Natural killer cell treated with Interleukin-12 subunit alpha and Interleukin-12 subunit beta and Interleukin-15 and Interleukin-18, amount 100 ng/mL, for 72 hours (primary cell): ENCODE measurements at regions not wholly inside any gene's neighbourhood (a gene's known extent, or its start where the extent isn't known, plus 50 kb on each side); places are given as distances from the start of the nearest gene placed in this dataset.
A peak's percentile ranks its signal among the peaks of the same experiment; 100 is the strongest.
"Not testable (repeated sequence)": the region's sequence is repeated elsewhere in the genome, so short reads cannot be mapped to it uniquely, and the experiment has no call there.

Experiments used
- ATAC-seq, 2 donors: fragments of 150-1000 bp; cut with Tn5 transposase in 1 of 2; sonication (Bioruptor Pico), chemical (Tn5 transposase) in 1 of 2; 2 replicates each; pipeline ENCODE4 v1.10.0; 2021
- DNase-seq: peaks from one replicate; pipeline ENCODE4 v3.0.0; 2022; ENCODE audit warnings: low spot score
- H3K27ac Mint-ChIP-seq, 2 donors: 1 replicate in 1 of 2; 2 replicates in 1 of 2; pipeline ENCODE4 v1.8.0; 2022; ENCODE audit warnings: mixed read lengths in 2 of 2, mild to moderate bottlenecking in 1 of 2, moderate library complexity in 1 of 2
- H3K27me3 Mint-ChIP-seq, 2 donors: 1 replicate in 1 of 2; 2 replicates in 1 of 2; pipeline ENCODE4 v1.8.0; 2022; ENCODE audit warnings: mixed read lengths in 2 of 2
- H3K36me3 Mint-ChIP-seq: one replicate; pipeline ENCODE4 v1.8.0; 2022; ENCODE audit warnings: mixed read lengths
- H3K4me1 Mint-ChIP-seq, 2 donors: 1 replicate in 1 of 2; 2 replicates in 1 of 2; pipeline ENCODE4 v1.8.0; 2022; ENCODE audit warnings: low read depth in 2 of 2, mixed read lengths in 2 of 2, mild to moderate bottlenecking in 1 of 2
- H3K4me3 Mint-ChIP-seq: one replicate; pipeline ENCODE4 v1.8.0; 2022; ENCODE audit warnings: mixed read lengths
- H3K9me3 Mint-ChIP-seq: 2 replicates; pipeline ENCODE4 v1.8.0; 2022; ENCODE audit warnings: mixed read lengths

DNA sequence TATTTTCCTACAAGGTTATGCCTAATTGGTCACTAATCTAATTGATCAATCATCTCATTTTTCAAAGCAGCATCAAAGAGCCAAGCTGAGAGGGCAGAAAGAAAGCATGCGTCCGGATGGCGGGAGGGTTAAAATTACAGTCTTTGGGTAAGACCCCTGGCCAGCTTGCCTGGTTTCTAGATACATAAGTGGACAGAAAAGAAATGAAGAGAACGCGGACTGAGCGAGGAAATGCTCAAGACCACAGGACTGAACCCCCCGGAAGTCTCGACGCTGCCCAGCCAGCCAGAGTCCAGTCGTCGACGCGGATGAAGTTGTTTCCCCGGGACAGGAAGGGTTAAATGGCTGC is 297.2 kb downstream of the OMA1 start:
- Mint-ChIP-seq H3K4me1 (no peaks in the 10 kb centered on the region), H3K27me3 (peaks cover 29 to 52% of the 10 kb centered on the region in 2 donors), H3K27ac (no peak overlapping the region), H3K9me3 (no peaks in the 10 kb centered on the region), H3K4me3 (no peak overlapping the region), H3K36me3 (no peaks in the 10 kb centered on the region)
- ATAC-seq = no peak
- no peak for DNase-seq

GRCh38 chr1:58248791-58249190 is 297.7 kb downstream of the OMA1 start:
- Mint-ChIP-seq H3K4me3 (no peak overlapping the region), H3K27me3 (peaks cover 29 to 52% of the 10 kb centered on the region in 2 donors), H3K27ac (no peak overlapping the region), H3K36me3 (no peaks in the 10 kb centered on the region), H3K4me1 (no peaks in the 10 kb centered on the region), H3K9me3 (no peaks in the 10 kb centered on the region)
- no peak for ATAC-seq
- no peak for DNase-seq

- H3K9me3 Mint-ChIP-seq = no peaks in the 10 kb centered on the region
- H3K36me3 Mint-ChIP-seq = no peaks in the 10 kb centered on the region
- DNase-seq (no peak), ATAC-seq (no peak)
- no peak overlapping the region for H3K27ac Mint-ChIP-seq
- no peak overlapping the region for H3K4me3 Mint-ChIP-seq
- H3K27me3 Mint-ChIP-seq = peaks cover 29 to 58% of the 10 kb centered on the region in 2 donors
- H3K4me1 Mint-ChIP-seq = no peaks in the 10 kb centered on the region
Observed at GRCh38 chr1:58248072-58248471, 298.5 kb downstream of the OMA1 start.

GRCh38 chr1:58246549-58246948 is 300.0 kb downstream of the OMA1 start:
- Mint-ChIP-seq H3K4me1 (no peaks in the 10 kb centered on the region), H3K36me3 (no peaks in the 10 kb centered on the region), H3K27me3 (peaks cover 30 to 62% of the 10 kb centered on the region in 2 donors), H3K9me3 (no peaks in the 10 kb centered on the region), H3K4me3 (no peak overlapping the region), H3K27ac (no peak overlapping the region)
- ATAC-seq = peak in 1 of 2 donors; percentile 12
- no peak for DNase-seq

- ATAC-seq (no peak), DNase-seq (no peak)
- no peak overlapping the region for H3K27ac Mint-ChIP-seq
- no peaks in the 10 kb centered on the region for H3K4me1 Mint-ChIP-seq
- H3K4me3 Mint-ChIP-seq = no peak overlapping the region
- no peaks in the 10 kb centered on the region for H3K9me3 Mint-ChIP-seq
- peaks cover 24 to 51% of the 10 kb centered on the region in 2 donors for H3K27me3 Mint-ChIP-seq
- no peaks in the 10 kb centered on the region for H3K36me3 Mint-ChIP-seq
Observed at GRCh38 chr1:58244872-58245271, 301.7 kb downstream of the OMA1 start.

GRCh38 chr1:58238846-58239245 is 307.7 kb downstream of the OMA1 start:
- no peaks in the 10 kb centered on the region for H3K36me3 Mint-ChIP-seq
- H3K27me3 Mint-ChIP-seq = peaks cover 7 to 22% of the 10 kb centered on the region in 2 donors
- no peak overlapping the region for H3K27ac Mint-ChIP-seq
- no peaks in the 10 kb centered on the region for H3K4me1 Mint-ChIP-seq
- H3K4me3 Mint-ChIP-seq = no peak overlapping the region
- ATAC-seq (no peak), DNase-seq (no peak)
- no peaks in the 10 kb centered on the region for H3K9me3 Mint-ChIP-seq

- DNase-seq (no peak), ATAC-seq (no peak)
- no peak overlapping the region for H3K27ac Mint-ChIP-seq
- no peaks in the 10 kb centered on the region for H3K9me3 Mint-ChIP-seq
- H3K4me3 Mint-ChIP-seq = no peak overlapping the region
- peaks cover 4 to 8% of the 10 kb centered on the region in 2 donors for H3K27me3 Mint-ChIP-seq
- no peaks in the 10 kb centered on the region for H3K36me3 Mint-ChIP-seq
- H3K4me1 Mint-ChIP-seq = no peaks in the 10 kb centered on the region
Observed at GRCh38 chr1:58233729-58234128, 312.8 kb downstream of the OMA1 start.

GRCh38 chr1:58231204-58231603 is 315.3 kb downstream of the OMA1 start:
- no peak for ATAC-seq

DNA sequence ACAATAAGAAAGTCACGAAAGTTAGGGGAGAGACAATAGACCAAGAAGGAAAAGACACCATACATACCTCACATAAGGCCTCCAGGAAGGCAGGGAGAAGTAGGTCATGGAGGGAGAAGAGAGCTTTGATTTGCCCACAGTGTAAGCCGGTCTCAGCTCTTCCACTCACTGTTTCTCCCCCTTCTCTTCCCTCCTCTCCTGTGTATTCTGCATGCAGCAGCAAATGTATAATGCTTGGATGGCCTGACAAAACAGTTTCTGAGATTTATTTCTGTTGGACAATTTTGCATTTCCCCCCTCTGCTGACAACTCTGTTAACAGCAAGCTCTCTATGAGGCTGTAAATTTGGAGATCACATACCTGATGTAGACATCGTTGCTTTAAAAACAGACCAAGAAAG is 318.9 kb downstream of the OMA1 start:
- H3K4me1 Mint-ChIP-seq = no peaks in the 10 kb centered on the region
- H3K27me3 Mint-ChIP-seq = peaks cover 0 to 4% of the 10 kb centered on the region in 2 donors
- no peak overlapping the region for H3K4me3 Mint-ChIP-seq
- DNase-seq = no peak
- no peak for ATAC-seq
- no peaks in the 10 kb centered on the region for H3K36me3 Mint-ChIP-seq
- H3K27ac Mint-ChIP-seq = no peak overlapping the region
- H3K9me3 Mint-ChIP-seq = no peaks in the 10 kb centered on the region

More at GRCh38 chr1:58231204-58231603, 315.3 kb downstream of the OMA1 start:
- Mint-ChIP-seq H3K36me3 (no peaks in the 10 kb centered on the region), H3K27ac (no peak overlapping the region), H3K27me3 (no peaks in the 10 kb centered on the region), H3K4me1 (no peaks in the 10 kb centered on the region), H3K9me3 (no peaks in the 10 kb centered on the region), H3K4me3 (no peak overlapping the region)
- no peak for DNase-seq

- H3K4me1 Mint-ChIP-seq = no peaks in the 10 kb centered on the region
- peaks cover 7 to 21% of the 10 kb centered on the region in 2 donors for H3K27me3 Mint-ChIP-seq
- no peak for DNase-seq
- ATAC-seq = no peak
- no peak overlapping the region for H3K4me3 Mint-ChIP-seq
- H3K36me3 Mint-ChIP-seq = no peaks in the 10 kb centered on the region
- no peaks in the 10 kb centered on the region for H3K9me3 Mint-ChIP-seq
- H3K27ac Mint-ChIP-seq = no peak overlapping the region
Observed at GRCh38 chr1:58223522-58223921, 323.0 kb downstream of the OMA1 start.

- Mint-ChIP-seq H3K9me3 (no peaks in the 10 kb centered on the region), H3K27me3 (peaks cover 7 to 21% of the 10 kb centered on the region in 2 donors), H3K4me1 (no peaks in the 10 kb centered on the region), H3K27ac (no peak overlapping the region), H3K36me3 (no peaks in the 10 kb centered on the region), H3K4me3 (no peak overlapping the region)
- DNase-seq (no peak), ATAC-seq (no peak)
Observed at GRCh38 chr1:58220836-58221472, 325.6 kb downstream of the OMA1 start.

- not testable (repeated sequence) for H3K27ac Mint-ChIP-seq, H3K36me3 Mint-ChIP-seq, H3K4me3 Mint-ChIP-seq, ATAC-seq, DNase-seq, H3K9me3 Mint-ChIP-seq, H3K4me1 Mint-ChIP-seq
- peaks cover 10 to 12% of the 10 kb centered on the region in 2 donors for H3K27me3 Mint-ChIP-seq
Observed at GRCh38 chr1:58216169-58216568, 330.4 kb downstream of the OMA1 start.

GRCh38 chr1:58214674-58215073 is 331.9 kb downstream of the OMA1 start:
- H3K4me3 Mint-ChIP-seq = no peak overlapping the region
- peaks cover 13 to 17% of the 10 kb centered on the region in 2 donors for H3K27me3 Mint-ChIP-seq
- H3K9me3 Mint-ChIP-seq = no peaks in the 10 kb centered on the region
- no peaks in the 10 kb centered on the region for H3K4me1 Mint-ChIP-seq
- ATAC-seq = no peak
- no peak overlapping the region for H3K27ac Mint-ChIP-seq
- DNase-seq = no peak
- no peaks in the 10 kb centered on the region for H3K36me3 Mint-ChIP-seq

DNA sequence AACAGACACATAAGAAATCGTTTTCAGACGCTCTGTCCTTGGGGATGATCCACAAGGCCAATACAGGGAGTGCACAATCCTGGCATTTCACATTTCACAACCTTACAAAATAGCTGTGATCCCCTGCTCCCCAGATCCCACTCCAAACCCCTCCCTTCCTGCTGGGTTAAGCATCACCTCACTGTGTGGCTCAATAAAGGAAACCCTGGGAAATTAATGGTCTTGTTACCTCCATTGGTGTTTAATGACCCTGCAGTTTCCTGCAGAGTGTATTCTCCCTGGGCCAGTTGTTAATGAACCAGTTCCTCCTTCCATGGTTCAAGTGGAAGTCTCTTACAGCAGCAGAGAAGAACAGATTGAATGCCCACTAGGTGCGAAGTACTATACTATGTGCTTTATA is 334.7 kb downstream of the OMA1 start:
- H3K36me3 Mint-ChIP-seq = no peaks in the 10 kb centered on the region
- no peaks in the 10 kb centered on the region for H3K4me1 Mint-ChIP-seq
- H3K9me3 Mint-ChIP-seq = no peaks in the 10 kb centered on the region
- peaks cover 7 to 8% of the 10 kb centered on the region in 2 donors for H3K27me3 Mint-ChIP-seq
- H3K27ac Mint-ChIP-seq = no peak overlapping the region
- no peak overlapping the region for H3K4me3 Mint-ChIP-seq
- ATAC-seq (no peak), DNase-seq (no peak)

GRCh38 chr1:58209575-58209974 is 337.0 kb downstream of the OMA1 start:
- H3K4me1 Mint-ChIP-seq = no peaks in the 10 kb centered on the region
- H3K9me3 Mint-ChIP-seq = no peaks in the 10 kb centered on the region
- no peak for ATAC-seq
- H3K36me3 Mint-ChIP-seq = no peaks in the 10 kb centered on the region
- DNase-seq = no peak
- H3K27me3 Mint-ChIP-seq = peaks cover 7 to 8% of the 10 kb centered on the region in 2 donors
- no peak overlapping the region for H3K27ac Mint-ChIP-seq
- H3K4me3 Mint-ChIP-seq = no peak overlapping the region
